Liver (tissue), 3 donors: ENCODE measurements at regions not wholly inside any gene's neighbourhood (a gene's known extent, or its start where the extent isn't known, plus 50 kb on each side); places are given as distances from the start of the nearest gene placed in this dataset.

Experiments
- CTCF ChIP-seq: fragments of 150-350 bp; IDR thresholded peaks from 2 replicates; pipeline ENCODE4 v1.5.1; 2017; ENCODE audit warnings: improper control_type of control experiment, low read depth, low read length; ENCODE audit not compliant: missing input control
- FOXA1 ChIP-seq: IDR thresholded peaks from 2 replicates; pipeline ENCODE4 v1.6.1; 2016; ENCODE audit warnings: antibody characterized with exemption
- GABPA ChIP-seq, 2 donors: IDR thresholded peaks in 1 of 2; conservative IDR thresholded peaks in 1 of 2; 2 replicates each; pipeline ENCODE4 v1.6.1; 2016; ENCODE audit warnings: antibody characterized with exemption in 2 of 2, mild to moderate bottlenecking in 1 of 2, moderate library complexity in 1 of 2
- RAD21 ChIP-seq, 2 donors: IDR thresholded peaks; 2 replicates each; pipeline ENCODE4 v1.6.1; 2016; ENCODE audit warnings: antibody characterized with exemption in 2 of 2, mild to moderate bottlenecking in 2 of 2
- RXRA ChIP-seq, 2 donors: IDR thresholded peaks; 2 replicates each; pipeline ENCODE4 v1.6.1; 2017 to 2018; ENCODE audit warnings: antibody characterized with exemption in 2 of 2, mild to moderate bottlenecking in 1 of 2
- SP1 ChIP-seq: IDR thresholded peaks from 2 replicates; pipeline ENCODE4 v1.6.1; 2018; ENCODE audit warnings: antibody characterized with exemption, mild to moderate bottlenecking
- TAF1 ChIP-seq: conservative IDR thresholded peaks from 2 replicates; pipeline ENCODE4 v1.6.1; 2016; ENCODE audit warnings: antibody characterized with exemption, mild to moderate bottlenecking
- YY1 ChIP-seq: IDR thresholded peaks from 2 replicates; pipeline ENCODE4 v1.6.1; 2016; ENCODE audit warnings: antibody characterized with exemption, mild to moderate bottlenecking
- ZBTB33 ChIP-seq: IDR thresholded peaks from 2 replicates; pipeline ENCODE4 v1.6.1; 2016; ENCODE audit warnings: antibody characterized with exemption
- TF ChIP-seq, protein P1 (sequence below): IDR thresholded peaks from 2 replicates; pipeline ENCODE4 v1.6.1; 2016; ENCODE audit warnings: antibody characterized with exemption, mild to moderate bottlenecking
- TF ChIP-seq, protein P2 (sequence below): IDR thresholded peaks from 2 replicates; pipeline ENCODE4 v1.6.1; 2016; ENCODE audit warnings: antibody characterized with exemption
- TF ChIP-seq, protein P3 (sequence below): IDR thresholded peaks from 2 replicates; pipeline ENCODE4 v1.6.1; 2016; ENCODE audit warnings: antibody characterized with exemption
- donor health status: healthy.
- donor health status: healthy.

DNA sequence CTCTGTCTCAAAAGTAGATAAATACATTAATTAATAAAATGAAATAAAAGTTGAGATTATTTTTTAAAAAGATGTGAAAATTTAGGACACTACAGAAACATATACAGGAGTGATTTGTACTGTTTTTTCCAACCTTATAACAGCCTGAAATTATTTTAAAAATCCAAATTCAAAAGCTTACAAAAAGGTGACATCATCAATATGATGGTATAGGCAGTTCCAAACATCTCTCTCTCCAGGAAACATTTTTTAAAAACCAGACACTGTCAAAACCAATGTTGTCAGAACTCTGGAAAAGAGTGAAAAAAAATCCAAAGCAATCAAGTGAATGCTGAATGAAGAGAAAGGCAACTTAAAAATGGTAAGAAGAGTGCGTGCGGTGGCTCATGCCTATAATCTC lies 76.7 kb downstream of the HHEX start:
- no peak for TF ChIP-seq CTCF
- no peak for TF ChIP-seq RAD21 (IDR thresholded peaks at IDR 0.05)
- TF ChIP-seq ZBTB33 = no peak
- no peak for TF ChIP-seq TAF1
- TF ChIP-seq, protein P1, sequence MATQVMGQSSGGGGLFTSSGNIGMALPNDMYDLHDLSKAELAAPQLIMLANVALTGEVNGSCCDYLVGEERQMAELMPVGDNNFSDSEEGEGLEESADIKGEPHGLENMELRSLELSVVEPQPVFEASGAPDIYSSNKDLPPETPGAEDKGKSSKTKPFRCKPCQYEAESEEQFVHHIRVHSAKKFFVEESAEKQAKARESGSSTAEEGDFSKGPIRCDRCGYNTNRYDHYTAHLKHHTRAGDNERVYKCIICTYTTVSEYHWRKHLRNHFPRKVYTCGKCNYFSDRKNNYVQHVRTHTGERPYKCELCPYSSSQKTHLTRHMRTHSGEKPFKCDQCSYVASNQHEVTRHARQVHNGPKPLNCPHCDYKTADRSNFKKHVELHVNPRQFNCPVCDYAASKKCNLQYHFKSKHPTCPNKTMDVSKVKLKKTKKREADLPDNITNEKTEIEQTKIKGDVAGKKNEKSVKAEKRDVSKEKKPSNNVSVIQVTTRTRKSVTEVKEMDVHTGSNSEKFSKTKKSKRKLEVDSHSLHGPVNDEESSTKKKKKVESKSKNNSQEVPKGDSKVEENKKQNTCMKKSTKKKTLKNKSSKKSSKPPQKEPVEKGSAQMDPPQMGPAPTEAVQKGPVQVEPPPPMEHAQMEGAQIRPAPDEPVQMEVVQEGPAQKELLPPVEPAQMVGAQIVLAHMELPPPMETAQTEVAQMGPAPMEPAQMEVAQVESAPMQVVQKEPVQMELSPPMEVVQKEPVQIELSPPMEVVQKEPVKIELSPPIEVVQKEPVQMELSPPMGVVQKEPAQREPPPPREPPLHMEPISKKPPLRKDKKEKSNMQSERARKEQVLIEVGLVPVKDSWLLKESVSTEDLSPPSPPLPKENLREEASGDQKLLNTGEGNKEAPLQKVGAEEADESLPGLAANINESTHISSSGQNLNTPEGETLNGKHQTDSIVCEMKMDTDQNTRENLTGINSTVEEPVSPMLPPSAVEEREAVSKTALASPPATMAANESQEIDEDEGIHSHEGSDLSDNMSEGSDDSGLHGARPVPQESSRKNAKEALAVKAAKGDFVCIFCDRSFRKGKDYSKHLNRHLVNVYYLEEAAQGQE = no peak
- TF ChIP-seq, protein P2, sequence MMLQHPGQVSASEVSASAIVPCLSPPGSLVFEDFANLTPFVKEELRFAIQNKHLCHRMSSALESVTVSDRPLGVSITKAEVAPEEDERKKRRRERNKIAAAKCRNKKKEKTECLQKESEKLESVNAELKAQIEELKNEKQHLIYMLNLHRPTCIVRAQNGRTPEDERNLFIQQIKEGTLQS = no peak
- TF ChIP-seq GABPA (IDR thresholded peaks at IDR 0.05 in 1 of 2, conservative IDR thresholded peaks at IDR 0.05 in 1 of 2) = no peak
- no peak for TF ChIP-seq YY1
- TF ChIP-seq RXRA (IDR thresholded peaks at IDR 0.05) = no peak
- TF ChIP-seq, protein P3, sequence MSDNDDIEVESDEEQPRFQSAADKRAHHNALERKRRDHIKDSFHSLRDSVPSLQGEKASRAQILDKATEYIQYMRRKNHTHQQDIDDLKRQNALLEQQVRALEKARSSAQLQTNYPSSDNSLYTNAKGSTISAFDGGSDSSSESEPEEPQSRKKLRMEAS = no peak
- TF ChIP-seq SP1 = no peak
- TF ChIP-seq FOXA1 = no peak
